HEK293 (cell line): ENCODE measurements at regions not wholly inside any gene's neighbourhood (a gene's known extent, or its start where the extent isn't known, plus 50 kb on each side); places are given as distances from the start of the nearest gene placed in this dataset.

Experiments
- CTCF ChIA-PET: fragments of 350-600 bp; formaldehyde crosslinking; extraction: SDS; loops from one replicate; lab custom pipeline; 2021; ENCODE audit warnings: antibody characterized with exemption; lab: Yijun Ruan, JAX
- POLR2A ChIA-PET: fragments of 300-600 bp; formaldehyde crosslinking; extraction: SDS; loops from one replicate; lab custom pipeline; 2020; ENCODE audit warnings: antibody characterized with exemption, inconsistent platforms; lab: Yijun Ruan, JAX
- H3K27ac ChIP-seq: fragments of 200-500 bp; sonication (Bioruptor generic); 2 replicates; pipeline ENCODE4 v1.5.1; 2014; ENCODE audit warnings: low read depth, low read length, control low read depth, inconsistent platforms; ENCODE audit errors: extremely low read depth
- H3K36me3 ChIP-seq, 2 experiments: fragments of 200-500 bp in 1 of 2; sonication (Bioruptor generic) in 1 of 2; 1 replicate in 1 of 2; 2 replicates in 1 of 2; pipeline ENCODE4 v1.5.1; 2014 to 2017; ENCODE audit warnings: inconsistent platforms in 2 of 2, low read length in 2 of 2; ENCODE audit not compliant: control insufficient read depth in 2 of 2, insufficient read depth in 1 of 2
- H3K4me1 ChIP-seq: fragments of 200-500 bp; sonication (Bioruptor generic); 2 replicates; pipeline ENCODE4 v1.5.1; 2014; ENCODE audit warnings: mild to moderate bottlenecking, low read length, inconsistent platforms; ENCODE audit not compliant: control insufficient read depth, insufficient read depth
- H3K4me3 ChIP-seq: 2 replicates; pipeline ENCODE4 v1.5.1; 2011; ENCODE audit warnings: low read depth, mild to moderate bottlenecking, control low read depth, low read length, moderate library complexity
- H3K9me3 ChIP-seq: fragments of 200-500 bp; sonication (Bioruptor generic); 2 replicates; pipeline ENCODE4 v1.5.1; 2014; ENCODE audit warnings: low read depth, low read length, inconsistent platforms; ENCODE audit not compliant: control insufficient read depth, insufficient read depth
- EGR2 ChIP-seq: fragments of 450-650 bp; formaldehyde crosslinking; IDR thresholded peaks from 2 replicates; pipeline ENCODE4 v1.5.1; 2016; ENCODE audit warnings: low read depth, missing biosample characterization, missing genetic modification characterization
- MEIS1 ChIP-seq: sonication (generic); formaldehyde crosslinking; IDR thresholded peaks from 2 replicates; pipeline ENCODE4 v1.8.1; 2022; ENCODE audit warnings: missing genetic modification reagents, mild to moderate bottlenecking, borderline replicate concordance
- SCRT2 ChIP-seq: fragments of 450-650 bp; formaldehyde crosslinking; IDR thresholded peaks from 2 replicates; pipeline ENCODE4 v1.5.1; 2016; ENCODE audit warnings: missing biosample characterization, missing genetic modification characterization
- ZNF223 ChIP-seq: fragments of 450-650 bp; formaldehyde crosslinking; IDR thresholded peaks from 2 replicates; pipeline ENCODE4 v1.5.1; 2016; ENCODE audit warnings: missing biosample characterization, missing genetic modification characterization
- ZNF23 ChIP-seq: fragments of 450-650 bp; formaldehyde crosslinking; IDR thresholded peaks from 2 replicates; pipeline ENCODE4 v1.5.1; 2016; ENCODE audit warnings: missing biosample characterization, missing genetic modification characterization, borderline replicate concordance
- ZNF354C ChIP-seq: fragments of 450-650 bp; formaldehyde crosslinking; IDR thresholded peaks from 2 replicates; pipeline ENCODE4 v1.5.1; 2016; ENCODE audit warnings: missing biosample characterization, missing genetic modification characterization, low read depth, borderline replicate concordance
- ZNF529 ChIP-seq: fragments of 450-650 bp; formaldehyde crosslinking; IDR thresholded peaks from 2 replicates; pipeline ENCODE4 v1.5.1; 2017; ENCODE audit warnings: missing genetic modification characterization, missing biosample characterization; ENCODE audit not compliant: insufficient replicate concordance
- ZNF624 ChIP-seq: fragments of 450-650 bp; formaldehyde crosslinking; IDR thresholded peaks from 2 replicates; pipeline ENCODE4 v1.5.1; 2017; ENCODE audit warnings: missing biosample characterization, missing genetic modification characterization
- ZNF701 ChIP-seq: fragments of 450-650 bp; formaldehyde crosslinking; IDR thresholded peaks from 2 replicates; pipeline ENCODE4 v1.5.1; 2016; ENCODE audit warnings: missing biosample characterization, missing genetic modification characterization
- ZNF76 ChIP-seq: fragments of 450-650 bp; formaldehyde crosslinking; IDR thresholded peaks from 2 replicates; pipeline ENCODE4; 2016; ENCODE audit warnings: low read depth, missing biosample characterization, missing genetic modification characterization, borderline replicate concordance
- ZNF768 ChIP-seq: fragments of 450-650 bp; formaldehyde crosslinking; IDR thresholded peaks from 2 replicates; pipeline ENCODE4 v1.5.1; 2018; ENCODE audit warnings: missing biosample characterization, mild to moderate bottlenecking, missing genetic modification characterization
- ZNF792 ChIP-seq: fragments of 450-650 bp; formaldehyde crosslinking; IDR thresholded peaks from 2 replicates; pipeline ENCODE4 v1.5.1; 2016; ENCODE audit warnings: missing biosample characterization, missing genetic modification characterization
- TF ChIP-seq, protein P1 (sequence below): fragments of 450-650 bp; formaldehyde crosslinking; IDR thresholded peaks from 2 replicates; pipeline ENCODE4 v1.5.1; 2017; ENCODE audit warnings: missing biosample characterization, missing genetic modification characterization
- TF ChIP-seq, protein P2 (sequence below): fragments of 450-650 bp; formaldehyde crosslinking; IDR thresholded peaks from 2 replicates; pipeline ENCODE4 v1.5.1; 2016; ENCODE audit warnings: missing biosample characterization, missing genetic modification characterization
- TF ChIP-seq, protein P3 (sequence below): fragments of 450-650 bp; formaldehyde crosslinking; conservative IDR thresholded peaks from 2 replicates; pipeline ENCODE4 v1.5.1; 2016; ENCODE audit warnings: low read depth, missing biosample characterization, missing genetic modification characterization
- TF ChIP-seq, protein P4 (sequence below): fragments of 450-650 bp; formaldehyde crosslinking; IDR thresholded peaks from 2 replicates; pipeline ENCODE4 v1.5.1; 2017; ENCODE audit warnings: missing biosample characterization, mild to moderate bottlenecking, missing genetic modification characterization, moderate library complexity

DNA sequence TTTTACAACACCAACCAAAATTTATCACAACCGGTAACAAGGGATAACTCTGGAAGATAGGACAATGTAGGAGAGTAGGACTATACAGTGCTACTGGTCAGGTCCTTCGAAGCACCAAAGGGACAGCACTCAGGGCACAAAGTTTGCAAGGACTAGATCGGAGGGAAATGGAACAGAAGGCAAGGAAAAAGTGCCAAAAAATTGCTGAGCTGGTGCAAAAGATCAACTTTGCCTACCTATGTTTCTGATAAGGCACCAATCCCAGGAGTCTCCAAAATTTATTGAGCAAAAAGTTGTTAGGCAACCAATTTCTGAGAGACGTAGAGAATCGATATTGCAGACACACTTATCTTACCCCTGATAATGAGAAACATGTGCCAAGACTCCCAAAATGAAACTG, 160.0 kb upstream of the PLEKHA5 start (continued):
- TF ChIP-seq, protein P1, sequence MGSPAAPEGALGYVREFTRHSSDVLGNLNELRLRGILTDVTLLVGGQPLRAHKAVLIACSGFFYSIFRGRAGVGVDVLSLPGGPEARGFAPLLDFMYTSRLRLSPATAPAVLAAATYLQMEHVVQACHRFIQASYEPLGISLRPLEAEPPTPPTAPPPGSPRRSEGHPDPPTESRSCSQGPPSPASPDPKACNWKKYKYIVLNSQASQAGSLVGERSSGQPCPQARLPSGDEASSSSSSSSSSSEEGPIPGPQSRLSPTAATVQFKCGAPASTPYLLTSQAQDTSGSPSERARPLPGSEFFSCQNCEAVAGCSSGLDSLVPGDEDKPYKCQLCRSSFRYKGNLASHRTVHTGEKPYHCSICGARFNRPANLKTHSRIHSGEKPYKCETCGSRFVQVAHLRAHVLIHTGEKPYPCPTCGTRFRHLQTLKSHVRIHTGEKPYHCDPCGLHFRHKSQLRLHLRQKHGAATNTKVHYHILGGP = no peak
- TF ChIP-seq, protein P2, sequence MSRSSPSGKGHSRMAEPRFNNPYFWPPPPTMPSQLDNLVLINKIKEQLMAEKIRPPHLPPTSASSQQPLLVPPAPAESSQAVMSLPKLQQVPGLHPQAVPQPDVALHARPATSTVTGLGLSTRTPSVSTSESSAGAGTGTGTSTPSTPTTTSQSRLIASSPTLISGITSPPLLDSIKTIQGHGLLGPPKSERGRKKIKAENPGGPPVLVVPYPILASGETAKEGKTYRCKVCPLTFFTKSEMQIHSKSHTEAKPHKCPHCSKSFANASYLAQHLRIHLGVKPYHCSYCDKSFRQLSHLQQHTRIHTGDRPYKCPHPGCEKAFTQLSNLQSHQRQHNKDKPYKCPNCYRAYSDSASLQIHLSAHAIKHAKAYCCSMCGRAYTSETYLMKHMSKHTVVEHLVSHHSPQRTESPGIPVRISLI (tag by site-specific recombination) = no peak
- no peak for TF ChIP-seq ZNF23
- no peak for TF ChIP-seq ZNF76

DNA sequence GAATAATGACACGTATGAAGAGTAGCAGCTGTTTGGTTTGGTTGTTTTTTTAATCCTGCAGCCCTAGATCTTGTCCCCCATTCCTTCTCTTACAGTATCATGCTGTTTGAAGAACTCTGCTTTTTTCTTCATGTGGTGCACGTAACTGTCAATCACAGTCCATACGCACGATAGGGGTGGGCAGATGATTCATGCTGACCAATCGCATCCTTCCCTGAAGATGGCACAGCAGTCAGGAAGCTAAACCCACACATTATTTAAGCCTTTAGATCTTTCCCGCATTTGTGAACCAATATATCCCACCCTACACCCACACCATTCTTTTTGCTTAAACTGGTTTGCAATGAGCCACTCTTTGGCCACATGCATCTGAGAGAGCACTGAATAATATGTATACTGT, 158.9 kb upstream of the PLEKHA5 start:
- Histone ChIP-seq H3K4me3 (no peak overlapping the region), H3K4me1 (no peaks in the 10 kb centered on the region), H3K36me3 (no peaks in the 10 kb centered on the region), H3K27ac (no peak overlapping the region)
- POLR2A ChIA-PET = no interaction called here
- CTCF ChIA-PET = interaction anchor here (0.6 to 0.9 kb wide), 2 partner anchors 27 to 110 kb away, joined by 3 to 4 read pairs; no protein-coding TSS in a partner anchor
- TF ChIP-seq ZNF701 (tag by site-specific recombination) (no peak), EGR2 (tag by site-specific recombination) (peak; percentile 26; the same call in 1 of the 2 replicates), MEIS1 (CRISPR knock-in tag) (no peak)
- TF ChIP-seq, all 188 proteins: peak for 1
- no peaks in the 10 kb centered on the region for H3K9me3 ChIP-seq

DNA sequence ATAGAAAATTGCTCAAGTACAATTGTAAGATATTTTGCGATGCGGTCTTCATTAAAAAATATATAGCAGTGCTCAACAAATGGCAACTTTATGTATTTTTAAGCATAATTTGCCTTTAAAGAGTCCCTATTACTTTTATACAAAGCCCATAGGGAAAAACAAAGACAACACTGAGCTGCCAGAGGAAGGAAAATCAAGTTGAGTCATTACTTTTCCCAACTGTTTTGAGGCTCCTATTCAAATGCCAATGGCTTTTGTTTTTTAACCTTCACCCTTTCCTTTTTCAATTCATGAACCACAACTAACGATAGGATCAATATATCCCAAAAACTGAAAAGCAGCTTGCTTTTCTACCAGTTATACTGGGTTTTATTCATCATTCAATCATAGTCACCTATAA, 157.6 kb upstream of the PLEKHA5 start:
- H3K4me3 ChIP-seq = no peak overlapping the region
- POLR2A ChIA-PET = no interaction called here

More for the DNA sequence above, 157.6 kb upstream of the PLEKHA5 start:
- CTCF ChIA-PET = no interaction called here
- Histone ChIP-seq H3K36me3 (no peaks in the 10 kb centered on the region), H3K9me3 (no peaks in the 10 kb centered on the region), H3K27ac (no peak overlapping the region), H3K4me1 (no peaks in the 10 kb centered on the region)
- no peak for TF ChIP-seq ZNF354C (tag by site-specific recombination)
- TF ChIP-seq, protein P3, sequence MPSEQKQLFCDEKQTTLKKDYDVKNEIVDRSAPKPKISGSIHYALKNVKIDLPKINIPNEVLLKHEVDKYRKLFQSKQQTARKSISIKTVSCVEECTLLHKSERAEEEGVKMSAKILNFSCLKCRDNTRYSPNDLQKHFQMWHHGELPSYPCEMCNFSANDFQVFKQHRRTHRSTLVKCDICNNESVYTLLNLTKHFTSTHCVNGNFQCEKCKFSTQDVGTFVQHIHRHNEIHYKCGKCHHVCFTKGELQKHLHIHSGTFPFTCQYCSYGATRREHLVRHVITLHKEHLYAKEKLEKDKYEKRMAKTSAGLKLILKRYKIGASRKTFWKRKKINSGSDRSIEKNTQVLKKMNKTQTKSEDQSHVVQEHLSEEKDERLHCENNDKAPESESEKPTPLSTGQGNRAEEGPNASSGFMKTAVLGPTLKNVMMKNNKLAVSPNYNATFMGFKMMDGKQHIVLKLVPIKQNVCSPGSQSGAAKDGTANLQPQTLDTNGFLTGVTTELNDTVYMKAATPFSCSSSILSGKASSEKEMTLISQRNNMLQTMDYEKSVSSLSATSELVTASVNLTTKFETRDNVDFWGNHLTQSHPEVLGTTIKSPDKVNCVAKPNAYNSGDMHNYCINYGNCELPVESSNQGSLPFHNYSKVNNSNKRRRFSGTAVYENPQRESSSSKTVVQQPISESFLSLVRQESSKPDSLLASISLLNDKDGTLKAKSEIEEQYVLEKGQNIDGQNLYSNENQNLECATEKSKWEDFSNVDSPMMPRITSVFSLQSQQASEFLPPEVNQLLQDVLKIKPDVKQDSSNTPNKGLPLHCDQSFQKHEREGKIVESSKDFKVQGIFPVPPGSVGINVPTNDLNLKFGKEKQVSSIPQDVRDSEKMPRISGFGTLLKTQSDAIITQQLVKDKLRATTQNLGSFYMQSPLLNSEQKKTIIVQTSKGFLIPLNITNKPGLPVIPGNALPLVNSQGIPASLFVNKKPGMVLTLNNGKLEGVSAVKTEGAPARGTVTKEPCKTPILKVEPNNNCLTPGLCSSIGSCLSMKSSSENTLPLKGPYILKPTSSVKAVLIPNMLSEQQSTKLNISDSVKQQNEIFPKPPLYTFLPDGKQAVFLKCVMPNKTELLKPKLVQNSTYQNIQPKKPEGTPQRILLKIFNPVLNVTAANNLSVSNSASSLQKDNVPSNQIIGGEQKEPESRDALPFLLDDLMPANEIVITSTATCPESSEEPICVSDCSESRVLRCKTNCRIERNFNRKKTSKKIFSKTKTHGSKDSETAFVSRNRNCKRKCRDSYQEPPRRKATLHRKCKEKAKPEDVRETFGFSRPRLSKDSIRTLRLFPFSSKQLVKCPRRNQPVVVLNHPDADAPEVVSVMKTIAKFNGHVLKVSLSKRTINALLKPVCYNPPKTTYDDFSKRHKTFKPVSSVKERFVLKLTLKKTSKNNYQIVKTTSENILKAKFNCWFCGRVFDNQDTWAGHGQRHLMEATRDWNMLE (tag by site-specific recombination) = no peak
- TF ChIP-seq ZNF529 = no peak
- no peak for TF ChIP-seq ZNF223 (tag by site-specific recombination)
- TF ChIP-seq ZNF768 (tag by site-specific recombination) = no peak
- TF ChIP-seq, protein P4, sequence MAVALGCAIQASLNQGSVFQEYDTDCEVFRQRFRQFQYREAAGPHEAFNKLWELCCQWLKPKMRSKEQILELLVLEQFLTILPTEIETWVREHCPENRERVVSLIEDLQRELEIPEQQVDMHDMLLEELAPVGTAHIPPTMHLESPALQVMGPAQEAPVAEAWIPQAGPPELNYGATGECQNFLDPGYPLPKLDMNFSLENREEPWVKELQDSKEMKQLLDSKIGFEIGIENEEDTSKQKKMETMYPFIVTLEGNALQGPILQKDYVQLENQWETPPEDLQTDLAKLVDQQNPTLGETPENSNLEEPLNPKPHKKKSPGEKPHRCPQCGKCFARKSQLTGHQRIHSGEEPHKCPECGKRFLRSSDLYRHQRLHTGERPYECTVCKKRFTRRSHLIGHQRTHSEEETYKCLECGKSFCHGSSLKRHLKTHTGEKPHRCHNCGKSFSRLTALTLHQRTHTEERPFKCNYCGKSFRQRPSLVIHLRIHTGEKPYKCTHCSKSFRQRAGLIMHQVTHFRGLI = no peak
- no peak for TF ChIP-seq ZNF792 (tag by site-specific recombination)
- no peak for TF ChIP-seq SCRT2
- TF ChIP-seq ZNF624 (tag by site-specific recombination) = no peak
